K562 (cell line): ENCODE measurements at regions not wholly inside any gene's neighbourhood (a gene's known extent, or its start where the extent isn't known, plus 50 kb on each side); places are given as distances from the start of the nearest gene placed in this dataset.
A peak's percentile ranks its signal among the peaks of the same experiment; 100 is the strongest.

ENCODE experiments used
- CBFA2T2 ChIP-seq: fragments of 450-650 bp; conservative IDR thresholded peaks from 2 replicates; pipeline ENCODE4 v1.6.1; 2017; ENCODE audit warnings: mild to moderate bottlenecking
- CHCHD3 ChIP-seq: fragments of 250-450 bp; sonication (Bioruptor Pico); IDR thresholded peaks from 2 replicates; pipeline ENCODE4 v2.1.2; 2022; ENCODE audit warnings: mild to moderate bottlenecking
- DIDO1 ChIP-seq: fragments of 450-650 bp; IDR thresholded peaks from 2 replicates; pipeline ENCODE4 v1.6.1; 2016; ENCODE audit warnings: low read depth, missing biosample characterization, missing genetic modification characterization
- FOXP1 ChIP-seq: sonication (generic); formaldehyde crosslinking; IDR thresholded peaks from 2 replicates; pipeline ENCODE4 v1.8.0; 2022; ENCODE audit warnings: mild to moderate bottlenecking, missing genetic modification reagents
- HNRNPH1 ChIP-seq: fragments of 200-400 bp; formaldehyde crosslinking; optimal IDR thresholded peaks from 2 replicates; pipeline ENCODE3; 2017; ENCODE audit warnings: low read depth, mild to moderate bottlenecking, low read length, moderate library complexity
- ILF3 ChIP-seq: fragments of 450-650 bp; IDR thresholded peaks from 2 replicates; pipeline ENCODE4 v1.6.1; 2018; ENCODE audit warnings: antibody characterized with exemption, mild to moderate bottlenecking, moderate library complexity, borderline replicate concordance
- KAT7 ChIP-seq: sonication (generic); formaldehyde crosslinking; IDR thresholded peaks from 2 replicates; pipeline ENCODE4 v1.8.0; 2022; ENCODE audit warnings: missing genetic modification reagents, mild to moderate bottlenecking, borderline replicate concordance
- MEIS2 ChIP-seq: fragments of 450-650 bp; IDR thresholded peaks from 2 replicates; pipeline ENCODE4 v1.6.1; 2014; ENCODE audit warnings: mild to moderate bottlenecking; ENCODE audit not compliant: partially characterized antibody
- POLR3G ChIP-seq: IDR thresholded peaks from 2 replicates; pipeline ENCODE4 v1.6.1; 2011; ENCODE audit not compliant: insufficient read length, insufficient replicate concordance; ENCODE audit errors: extremely low read depth
- PTTG1 ChIP-seq: fragments of 450-650 bp; IDR thresholded peaks from 2 replicates; pipeline ENCODE4 v1.6.1; 2016; ENCODE audit warnings: low read depth, mild to moderate bottlenecking, missing genetic modification characterization, missing compliant biosample characterization
- SMAD1 ChIP-seq: fragments of 150-350 bp; IDR thresholded peaks from 2 replicates; pipeline ENCODE4 v1.6.1; 2014; ENCODE audit warnings: low read length, low read depth; ENCODE audit not compliant: partially characterized antibody
- SMC3 ChIP-seq: conservative IDR thresholded peaks from 2 replicates; pipeline ENCODE4 v1.6.1; 2011; ENCODE audit warnings: low read depth, low read length, improper control_type of control experiment; ENCODE audit not compliant: insufficient read depth
- TSHZ1 ChIP-seq: fragments of 250-450 bp; sonication (Bioruptor Pico); IDR thresholded peaks from 2 replicates; pipeline ENCODE4 v1.4.0; 2020; ENCODE audit warnings: mild to moderate bottlenecking, moderate library complexity
- ZMIZ1 ChIP-seq, 2 experiments: fragments of 150-350 bp in 1 of 2; IDR thresholded peaks; 2 replicates each; pipeline ENCODE4 v1.6.1; 2012 to 2016; ENCODE audit warnings: low read depth in 2 of 2, low read length in 2 of 2, mild to moderate bottlenecking in 1 of 2, moderate library complexity in 1 of 2
- ZNF12 ChIP-seq: sonication (generic); formaldehyde crosslinking; IDR thresholded peaks from 2 replicates; pipeline ENCODE4 v1.4.0; 2020; ENCODE audit warnings: mild to moderate bottlenecking, missing genetic modification reagents
- ZNF23 ChIP-seq: fragments of 250-450 bp; sonication (Bioruptor Pico); IDR thresholded peaks from 2 replicates; pipeline ENCODE4 v1.4.0; 2020; ENCODE audit warnings: mild to moderate bottlenecking
- ZNF324 ChIP-seq: fragments of 250-450 bp; sonication (Bioruptor Pico); IDR thresholded peaks from 2 replicates; pipeline ENCODE4 v1.4.0; 2020; ENCODE audit warnings: mild to moderate bottlenecking
- ZNF384 ChIP-seq: IDR thresholded peaks from 2 replicates; pipeline ENCODE4 v1.6.1; 2012; ENCODE audit warnings: low read depth, low read length, improper control_type of control experiment
- ZNF586 ChIP-seq: fragments of 450-650 bp; formaldehyde crosslinking; conservative IDR thresholded peaks from 2 replicates; pipeline ENCODE4 v1.4.0; 2020; ENCODE audit warnings: mild to moderate bottlenecking, moderate library complexity
- ZNF766 ChIP-seq: fragments of 200-800 bp; sonication (Bioruptor generic); conservative IDR thresholded peaks from 2 replicates; pipeline ENCODE4 v1.6.1; 2016; ENCODE audit warnings: missing genetic modification characterization, missing compliant biosample characterization
- ZNF778 ChIP-seq: fragments of 450-650 bp; formaldehyde crosslinking; IDR thresholded peaks from 2 replicates; pipeline ENCODE4 v1.4.0; 2020; ENCODE audit warnings: mild to moderate bottlenecking, moderate library complexity
- ZSCAN29 ChIP-seq: fragments of 450-650 bp; IDR thresholded peaks from 2 replicates; pipeline ENCODE4 v1.6.1; 2017
- TF ChIP-seq, protein P1 (sequence below): fragments of 450-650 bp; IDR thresholded peaks from 2 replicates; pipeline ENCODE4 v1.6.1; 2018; ENCODE audit warnings: mild to moderate bottlenecking, low read depth; ENCODE audit not compliant: partially characterized antibody

GRCh38 chr11:86180851-86181250, 63.7 kb upstream of the EED start (continued):
- 0 out of 2 replicates have a peak, but pooled peaks have one; percentile 58 for TF ChIP-seq TSHZ1 (CRISPR knock-in tag)
- peak; percentile 61; the same call in 1 of the 2 replicates for TF ChIP-seq ZSCAN29
- 0 out of 2 replicates have a peak, but pooled peaks have one; percentile 2 for TF ChIP-seq CBFA2T2
- TF ChIP-seq POLR3G, result no peak
- TF ChIP-seq FOXP1 (CRISPR knock-in tag), result no peak
- no peak for TF ChIP-seq DIDO1 (tag)
- TF ChIP-seq KAT7 (CRISPR knock-in tag), result 0 out of 2 replicates have a peak, but pooled peaks have one; percentile 0
- TF ChIP-seq ZNF766, result peak; percentile 45; the same call in 1 of the 2 replicates
- no peak for TF ChIP-seq ZMIZ1 (IDR thresholded peaks at IDR 0.05; ENCODE audit: low read depth in 2 of 2, low read length in 2 of 2)
- no peak for TF ChIP-seq ZNF12 (CRISPR knock-in tag)
- peak; percentile 35 for TF ChIP-seq SMAD1
- no peak for TF ChIP-seq ZNF23 (CRISPR knock-in tag)
- TF ChIP-seq ZNF778 (CRISPR knock-in tag), result no peak
- TF ChIP-seq PTTG1 (tag), result peak; percentile 39; the same call in 1 of the 2 replicates
- TF ChIP-seq ZNF324 (CRISPR knock-in tag), result no peak
- TF ChIP-seq MEIS2, result no peak
- no peak for TF ChIP-seq ZNF586 (CRISPR knock-in tag)
- no peak for TF ChIP-seq ILF3
- TF ChIP-seq HNRNPH1, result no peak
- TF ChIP-seq SMC3, result no peak
- TF ChIP-seq, protein P1, sequence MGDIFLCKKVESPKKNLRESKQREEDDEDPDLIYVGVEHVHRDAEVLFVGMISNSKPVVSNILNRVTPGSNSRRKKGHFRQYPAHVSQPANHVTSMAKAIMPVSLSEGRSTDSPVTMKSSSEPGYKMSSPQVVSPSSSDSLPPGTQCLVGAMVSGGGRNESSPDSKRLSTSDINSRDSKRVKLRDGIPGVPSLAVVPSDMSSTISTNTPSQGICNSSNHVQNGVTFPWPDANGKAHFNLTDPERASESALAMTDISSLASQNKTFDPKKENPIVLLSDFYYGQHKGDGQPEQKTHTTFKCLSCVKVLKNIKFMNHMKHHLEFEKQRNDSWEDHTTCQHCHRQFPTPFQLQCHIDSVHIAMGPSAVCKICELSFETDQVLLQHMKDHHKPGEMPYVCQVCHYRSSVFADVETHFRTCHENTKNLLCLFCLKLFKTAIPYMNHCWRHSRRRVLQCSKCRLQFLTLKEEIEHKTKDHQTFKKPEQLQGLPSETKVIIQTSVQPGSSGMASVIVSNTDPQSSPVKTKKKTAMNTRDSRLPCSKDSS, result no peak
- no peak for TF ChIP-seq CHCHD3 (CRISPR knock-in tag)
- no peak for TF ChIP-seq ZNF384
